ENCODE measurements at regions not wholly inside any gene's neighbourhood (a gene's known extent, or its start where the extent isn't known, plus 50 kb on each side); places are given as distances from the start of the nearest gene placed in this dataset.

GRCh38 chr3:27594096-27594690, 110.0 kb upstream of the SLC4A7 start:
- H3K27me3 ChIP-seq: no peaks in the 10 kb centered on the region
- no peak overlapping the region for H3K27ac ChIP-seq
- WGBS, 3 donors: 38 to 48% (median 40%) methylated on average over 1 of the region's 1 CpG
- intact Hi-C loops (cut with DNase I): no loop called here
- H3K36me3 ChIP-seq: no peaks in the 10 kb centered on the region
- TF ChIP-seq, protein P1, sequence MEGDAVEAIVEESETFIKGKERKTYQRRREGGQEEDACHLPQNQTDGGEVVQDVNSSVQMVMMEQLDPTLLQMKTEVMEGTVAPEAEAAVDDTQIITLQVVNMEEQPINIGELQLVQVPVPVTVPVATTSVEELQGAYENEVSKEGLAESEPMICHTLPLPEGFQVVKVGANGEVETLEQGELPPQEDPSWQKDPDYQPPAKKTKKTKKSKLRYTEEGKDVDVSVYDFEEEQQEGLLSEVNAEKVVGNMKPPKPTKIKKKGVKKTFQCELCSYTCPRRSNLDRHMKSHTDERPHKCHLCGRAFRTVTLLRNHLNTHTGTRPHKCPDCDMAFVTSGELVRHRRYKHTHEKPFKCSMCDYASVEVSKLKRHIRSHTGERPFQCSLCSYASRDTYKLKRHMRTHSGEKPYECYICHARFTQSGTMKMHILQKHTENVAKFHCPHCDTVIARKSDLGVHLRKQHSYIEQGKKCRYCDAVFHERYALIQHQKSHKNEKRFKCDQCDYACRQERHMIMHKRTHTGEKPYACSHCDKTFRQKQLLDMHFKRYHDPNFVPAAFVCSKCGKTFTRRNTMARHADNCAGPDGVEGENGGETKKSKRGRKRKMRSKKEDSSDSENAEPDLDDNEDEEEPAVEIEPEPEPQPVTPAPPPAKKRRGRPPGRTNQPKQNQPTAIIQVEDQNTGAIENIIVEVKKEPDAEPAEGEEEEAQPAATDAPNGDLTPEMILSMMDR (IDR thresholded peaks at IDR 0.05): no peak
- TF ChIP-seq POLR2A (IDR thresholded peaks at IDR 0.05): no peak
- no peak for TF ChIP-seq EP300 (IDR thresholded peaks at IDR 0.05)
- no peaks in the 10 kb centered on the region for H3K9me3 ChIP-seq
- no peak for DNase-seq
- H3K4me1 ChIP-seq (ENCODE audit: insufficient read depth): peaks cover 3% of the 10 kb centered on the region
- no peak overlapping the region for H3K4me3 ChIP-seq

DNA sequence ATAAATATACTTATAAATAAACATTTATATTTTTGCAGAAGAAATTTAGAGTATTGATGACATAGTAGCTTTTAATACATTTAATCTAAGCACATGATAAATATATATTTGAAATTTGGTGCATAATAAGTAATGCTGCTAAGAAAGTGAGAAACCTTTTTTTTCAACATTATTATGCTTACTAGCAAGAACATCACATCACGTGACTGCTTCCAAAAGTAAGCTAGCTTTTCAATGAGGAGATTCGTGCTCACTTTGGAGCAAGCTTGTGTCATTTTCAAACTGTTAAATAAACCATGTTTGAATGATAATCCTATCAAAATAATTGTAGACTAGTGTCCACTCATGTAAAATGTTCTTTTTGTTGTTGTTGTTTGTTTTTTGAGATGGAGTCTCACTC, 109.0 kb upstream of the SLC4A7 start:
- peaks cover 3% of the 10 kb centered on the region for H3K4me1 ChIP-seq (ENCODE audit: insufficient read depth)
- H3K27me3 ChIP-seq: no peaks in the 10 kb centered on the region
- no peaks in the 10 kb centered on the region for H3K36me3 ChIP-seq
- no peak for DNase-seq
- WGBS, 3 donors: 59 to 61% (median 60%) methylated on average over 2 of the region's 2 CpGs
- TF ChIP-seq EP300 (IDR thresholded peaks at IDR 0.05): no peak
- TF ChIP-seq, protein P1 (IDR thresholded peaks at IDR 0.05): no peak
- TF ChIP-seq POLR2A (IDR thresholded peaks at IDR 0.05): no peak
- intact Hi-C loops (cut with DNase I): no loop called here
- H3K4me3 ChIP-seq: no peak overlapping the region
- H3K9me3 ChIP-seq: no peaks in the 10 kb centered on the region
- no peak overlapping the region for H3K27ac ChIP-seq

DNA sequence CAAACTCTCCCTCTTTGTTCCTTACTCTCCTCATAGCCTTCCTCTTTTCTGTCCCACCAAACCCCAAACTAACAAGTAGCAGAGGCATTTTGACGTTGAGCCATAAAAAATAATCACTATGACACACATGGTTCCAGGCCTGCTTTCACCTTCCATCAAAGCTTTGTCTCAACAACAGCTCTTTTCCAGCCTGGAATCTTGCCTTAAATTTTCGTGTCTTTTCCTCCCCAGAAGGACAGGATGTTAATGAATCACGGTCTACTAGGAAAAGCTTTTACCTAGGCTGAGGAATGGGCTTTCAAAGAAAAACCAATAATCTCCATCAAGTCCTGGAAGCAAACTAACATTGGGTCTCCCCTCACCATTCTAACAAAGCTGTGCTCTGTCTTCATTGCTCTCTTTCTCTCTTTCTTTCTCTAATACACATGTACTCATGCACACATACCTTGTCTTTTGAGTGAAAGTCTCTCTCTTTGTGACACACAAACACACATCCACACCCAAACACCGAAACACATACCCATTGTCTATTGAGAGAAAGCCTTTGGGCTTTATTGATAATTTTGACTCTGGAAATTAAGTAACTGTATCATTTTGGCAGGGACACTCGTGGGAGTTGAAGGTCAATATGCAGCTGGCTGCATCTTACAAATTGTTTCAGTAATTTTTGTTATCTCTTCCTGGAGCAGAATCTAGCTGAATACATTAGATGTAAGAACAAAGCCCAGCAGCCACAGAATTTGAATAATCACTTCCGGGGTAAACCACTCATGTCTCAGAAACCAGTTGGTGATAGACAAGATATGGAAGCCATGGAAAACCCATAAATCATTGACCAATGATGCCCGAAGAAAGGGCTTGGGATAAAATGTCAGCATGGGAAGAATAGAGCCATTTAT, 107.4 kb upstream of the SLC4A7 start:
- H3K4me3 ChIP-seq: no peak overlapping the region
- intact Hi-C loops (cut with DNase I): no loop called here
- no peaks in the 10 kb centered on the region for H3K36me3 ChIP-seq
- WGBS, 3 donors: 30 to 35% (median 33%) methylated on average over 7 of the region's 7 CpGs
- H3K9me3 ChIP-seq: no peaks in the 10 kb centered on the region
- TF ChIP-seq POLR2A (IDR thresholded peaks at IDR 0.05) (no peak), EP300 (IDR thresholded peaks at IDR 0.05) (no peak)
- TF ChIP-seq, protein P1 (IDR thresholded peaks at IDR 0.05): no peak
- no peak for DNase-seq
- H3K27ac ChIP-seq: peak overlapping the region in 1 of 2 donors; percentile 33
- no peaks in the 10 kb centered on the region for H3K27me3 ChIP-seq
- H3K4me1 ChIP-seq (ENCODE audit: insufficient read depth): peaks cover 3% of the 10 kb centered on the region

- no peak overlapping the region for H3K4me3 ChIP-seq
- intact Hi-C loops (cut with DNase I): no loop called here
- no peak for TF ChIP-seq EP300 (IDR thresholded peaks at IDR 0.05)
- 9 to 11% (median 9%) methylated on average over 5 of the region's 5 CpGs for WGBS, 3 donors
- peak overlapping the region in 1 of 2 donors; percentile 33 for H3K27ac ChIP-seq
- H3K36me3 ChIP-seq: no peaks in the 10 kb centered on the region
- peaks cover 3% of the 10 kb centered on the region for H3K4me1 ChIP-seq (ENCODE audit: insufficient read depth)
- H3K27me3 ChIP-seq: no peaks in the 10 kb centered on the region
- no peak for DNase-seq
- H3K9me3 ChIP-seq: no peaks in the 10 kb centered on the region
Measured at GRCh38 chr3:27590437-27591298, 106.5 kb upstream of the SLC4A7 start.

Data from ovary (tissue), 7 donors.